A549 (cell line): ENCODE measurements at regions not wholly inside any gene's neighbourhood (a gene's known extent, or its start where the extent isn't known, plus 50 kb on each side); places are given as distances from the start of the nearest gene placed in this dataset.

Experiments
- ATAC-seq, 2 experiments: fragments of 200-7000 bp in 1 of 2; fragments of >200 bp in 1 of 2; cut with Nextera tagmentation in 1 of 2; cut with Tn5 transposase in 1 of 2; 3 replicates each; pipeline versions ENCODE4 v1.8.0 to v1.9.1; 2018 to 2020; ENCODE audit warnings: mild to moderate bottlenecking in 1 of 2, moderate library complexity in 1 of 2
- CTCF ChIA-PET: fragments of 300-600 bp; sonication (Branson Sonifier 250); formaldehyde crosslinking; extraction: SDS; loops from one replicate; lab custom pipeline; 2021; ENCODE audit warnings: antibody characterized with exemption, inconsistent platforms; lab: Yijun Ruan, JAX
- POLR2A ChIA-PET: fragments of 350-600 bp; formaldehyde crosslinking; extraction: SDS; loops from one replicate; lab custom pipeline; 2021; ENCODE audit warnings: antibody characterized with exemption, inconsistent platforms; lab: Yijun Ruan, JAX
- DNase-seq, 2 experiments: peaks; one replicate each; pipeline versions ENCODE4 v3.0.0 to v3.0.0-alpha.2; 2011 to 2016; ENCODE audit warnings: low read depth in 1 of 2, low spot score in 1 of 2
- FAIRE-seq: peaks from 2 replicates; lab custom pipeline; 2011; peaks lifted over from hg19 to GRCh38; lab: Jason Lieb, UNC
- H3K27ac ChIP-seq, 2 experiments: fragments of >200 bp; sonication (Bioruptor Twin); formaldehyde crosslinking; 3 replicates each; pipeline ENCODE4 v1.5.1; 2016 to 2017
- H3K4me1 ChIP-seq: fragments of >200 bp; sonication (Bioruptor Twin); formaldehyde crosslinking; 3 replicates; pipeline ENCODE4 v1.6.1; 2016
- H3K4me2 ChIP-seq: fragments of >200 bp; sonication (Bioruptor Twin); formaldehyde crosslinking; 3 replicates; pipeline ENCODE4 v1.6.1; 2016
- H3K4me3 ChIP-seq: fragments of >200 bp; sonication (Bioruptor Twin); formaldehyde crosslinking; 3 replicates; pipeline ENCODE4 v1.5.1; 2016
- H3K9me3 ChIP-seq: fragments of >200 bp; sonication (Bioruptor Twin); formaldehyde crosslinking; 3 replicates; pipeline ENCODE4 v1.6.1; 2016
- CBX2 ChIP-seq: fragments of 200-600 bp; sonication (generic); IDR thresholded peaks from 2 replicates; pipeline ENCODE4 v1.6.1; 2016; ENCODE audit warnings: low read depth, mild to moderate bottlenecking, borderline replicate concordance
- CEBPB ChIP-seq, 2 experiments: fragments of >200 bp in 1 of 2; sonication (Bioruptor Twin) in 1 of 2; formaldehyde crosslinking in 1 of 2; IDR thresholded peaks; 2 replicates each; pipeline ENCODE4 v1.6.1; 2012 to 2016
- ESRRA ChIP-seq: fragments of 150-350 bp; IDR thresholded peaks from 2 replicates; pipeline ENCODE4 v1.6.1; 2014; ENCODE audit warnings: mild to moderate bottlenecking, low read length, borderline replicate concordance
- FOSB ChIP-seq: fragments of 250-450 bp; sonication (Bioruptor Pico); IDR thresholded peaks from 2 replicates; pipeline ENCODE4 v1.5.0; 2020; ENCODE audit warnings: mild to moderate bottlenecking, moderate library complexity
- FOSL2 ChIP-seq, 2 experiments: fragments of 450-650 bp in 1 of 2; fragments of >200 bp in 1 of 2; sonication (Bioruptor Twin) in 1 of 2; formaldehyde crosslinking; IDR thresholded peaks; 2 replicates each; pipeline versions ENCODE4 v1.5.0 to v1.6.1; 2016 to 2020; ENCODE audit warnings: mild to moderate bottlenecking in 1 of 2, moderate library complexity in 1 of 2
- HEYL ChIP-seq: fragments of 250-450 bp; sonication (Bioruptor Pico); IDR thresholded peaks from 2 replicates; pipeline ENCODE4 v1.8.0; 2021; ENCODE audit warnings: mild to moderate bottlenecking, moderate library complexity
- MAFK ChIP-seq: fragments of 450-650 bp; IDR thresholded peaks from 2 replicates; pipeline ENCODE4 v1.6.1; 2014; ENCODE audit not compliant: partially characterized antibody
- MAZ ChIP-seq: fragments of 150-350 bp; IDR thresholded peaks from 2 replicates; pipeline ENCODE4 v1.6.1; 2014; ENCODE audit warnings: antibody characterized with exemption, low read depth, low read length, borderline replicate concordance
- PHF8 ChIP-seq: fragments of 200-600 bp; sonication (generic); IDR thresholded peaks from 2 replicates; pipeline ENCODE4 v1.6.1; 2016; ENCODE audit warnings: low read depth, mild to moderate bottlenecking, antibody characterized with exemption, moderate library complexity, borderline replicate concordance
- POLR2AphosphoS2 ChIP-seq: conservative IDR thresholded peaks from 2 replicates; pipeline ENCODE4 v1.6.1; 2012; ENCODE audit warnings: low read length, improper control_type of control experiment, inconsistent platforms
- RAD21 ChIP-seq, 2 experiments: fragments of >200 bp in 1 of 2; sonication (Bioruptor Twin) in 1 of 2; formaldehyde crosslinking in 1 of 2; IDR thresholded peaks in 1 of 2; conservative IDR thresholded peaks in 1 of 2; 2 replicates in 1 of 2; 3 replicates in 1 of 2; pipeline ENCODE4 v1.6.1; 2012 to 2018; ENCODE audit warnings: inconsistent platforms in 1 of 2
- RARB ChIP-seq: fragments of 250-450 bp; sonication (Bioruptor Pico); IDR thresholded peaks from 2 replicates; pipeline ENCODE4 v1.8.0; 2021; ENCODE audit warnings: mild to moderate bottlenecking, moderate library complexity
- RCOR1 ChIP-seq: fragments of 150-350 bp; IDR thresholded peaks from 2 replicates; pipeline ENCODE4 v1.6.1; 2014; ENCODE audit warnings: antibody characterized with exemption, low read length, low read depth
- SMC3 ChIP-seq: fragments of >200 bp; sonication (Bioruptor Twin); formaldehyde crosslinking; IDR thresholded peaks from 3 replicates; pipeline ENCODE4 v1.6.1; 2018; ENCODE audit warnings: inconsistent platforms
- SREBF2 ChIP-seq: fragments of 450-650 bp; IDR thresholded peaks from 2 replicates; pipeline ENCODE4 v1.6.1; 2014; ENCODE audit warnings: mild to moderate bottlenecking, moderate library complexity
- TFCP2L1 ChIP-seq: fragments of 250-450 bp; sonication (Bioruptor Pico); IDR thresholded peaks from 2 replicates; pipeline ENCODE4 v1.5.0; 2021; ENCODE audit warnings: mild to moderate bottlenecking
- TP53 ChIP-seq: fragments of 250-450 bp; sonication (Bioruptor Pico); IDR thresholded peaks from 2 replicates; pipeline ENCODE4 v1.5.0; 2021; ENCODE audit warnings: mild to moderate bottlenecking, moderate library complexity
- ZNF302 ChIP-seq: fragments of 250-450 bp; sonication (Bioruptor Pico); IDR thresholded peaks from 2 replicates; pipeline ENCODE4 v1.9.0; 2021; ENCODE audit warnings: inconsistent platforms, mild to moderate bottlenecking, moderate library complexity
- WGBS: methylation state at CpG from one replicate; pipeline ENCODE4 v1.1.6; 2017; ENCODE audit errors: missing lambda C conversion rate; 5-methylcytosine and 5-hydroxymethylcytosine counted together
- TF ChIP-seq, protein P1 (sequence below): fragments of >200 bp; sonication (Bioruptor Twin); formaldehyde crosslinking; IDR thresholded peaks from 3 replicates; pipeline ENCODE4 v1.5.1; 2016
- TF ChIP-seq, protein P2 (sequence below): IDR thresholded peaks from 2 replicates; pipeline ENCODE4 v1.6.1; 2012; ENCODE audit warnings: low read depth, borderline replicate concordance
- TF ChIP-seq, protein P3 (sequence below): fragments of 250-450 bp; sonication (Bioruptor Pico); IDR thresholded peaks from 2 replicates; pipeline ENCODE4 v1.5.0; 2021; ENCODE audit warnings: mild to moderate bottlenecking, moderate library complexity, borderline replicate concordance
- TF ChIP-seq, protein P4 (sequence below): fragments of >200 bp; sonication (Bioruptor Twin); formaldehyde crosslinking; IDR thresholded peaks from 2 replicates; pipeline ENCODE4 v1.6.1; 2016
- TF ChIP-seq, protein P5 (sequence below): IDR thresholded peaks from 2 replicates; pipeline ENCODE4 v1.6.1; 2012
- TF ChIP-seq, protein P6 (sequence below): fragments of 200-600 bp; sonication (generic); IDR thresholded peaks from 2 replicates; pipeline ENCODE4 v1.6.1; 2016; ENCODE audit warnings: antibody characterized with exemption, mild to moderate bottlenecking, moderate library complexity

DNA sequence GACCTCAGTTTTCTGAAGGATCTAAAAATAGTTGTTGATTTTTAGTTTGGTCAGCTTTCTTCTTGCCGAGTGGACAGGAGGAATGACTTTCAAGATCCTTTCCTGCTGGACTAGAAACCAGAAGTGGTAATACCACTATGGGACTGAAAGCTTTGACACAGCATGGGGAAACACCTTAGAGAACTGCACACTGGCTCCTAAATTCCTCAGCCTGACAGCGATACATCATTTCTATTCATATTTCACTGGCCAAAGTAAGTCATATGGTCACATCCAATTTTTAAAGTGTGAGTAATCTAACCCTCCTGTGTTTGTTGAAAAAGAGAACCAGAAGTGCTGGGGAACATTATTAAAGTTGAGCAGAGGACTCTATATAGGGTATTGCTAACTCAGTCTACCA lies 244.7 kb upstream of the MMADHC start:
- DNase-seq = no peak
- FAIRE-seq = no peak
- Histone ChIP-seq H3K27ac (no peak overlapping the region), H3K4me2 (no peak overlapping the region), H3K9me3 (peaks cover 3% of the 10 kb centered on the region; the same call in 1 of the 3 replicates), H3K4me3 (no peak overlapping the region), H3K4me1 (peaks cover 6% of the 10 kb centered on the region; the same call in 2 of the 3 replicates)
- WGBS = 93% methylated on average over 2 of the region's 2 CpGs
- ChIA-PET POLR2A (no interaction called here), CTCF (no interaction called here)
- no peak for ATAC-seq
- TF ChIP-seq TP53 (CRISPR knock-in tag) = no peak
- no peak for TF ChIP-seq POLR2AphosphoS2
- TF ChIP-seq SREBF2 = no peak
- TF ChIP-seq RARB (CRISPR knock-in tag) = no peak
- TF ChIP-seq MAZ = no peak

DNA sequence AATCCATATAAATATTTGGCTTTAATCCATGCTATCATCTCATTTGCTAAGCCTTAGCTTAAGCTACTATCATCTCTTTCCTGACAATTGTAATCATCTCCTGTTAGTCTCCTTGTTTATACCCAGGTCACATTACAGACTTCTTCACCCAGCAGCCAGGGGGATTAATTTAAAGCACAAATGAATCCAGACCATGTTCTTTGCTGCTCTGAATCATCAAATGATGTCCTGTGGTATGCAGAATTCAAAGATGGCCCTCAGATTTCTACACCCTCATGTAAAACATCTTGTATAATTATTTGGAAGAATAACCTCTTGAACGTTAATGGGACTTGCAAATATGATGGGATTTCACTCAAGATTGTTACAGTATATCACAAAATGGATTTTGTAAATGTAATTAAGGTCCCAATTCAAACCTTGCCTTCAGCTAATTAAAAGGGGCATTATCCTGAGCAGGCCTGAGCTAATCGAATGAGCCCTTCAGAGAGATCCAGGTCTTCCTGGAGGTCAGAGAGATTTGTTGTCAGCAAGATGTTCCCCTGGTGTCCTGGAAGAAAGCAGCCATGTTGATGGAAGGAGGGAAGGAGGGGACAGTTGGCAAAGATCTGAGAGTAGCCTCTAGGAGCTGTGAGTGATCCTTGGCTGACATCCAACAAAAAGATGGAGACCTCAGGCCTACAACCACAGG lies 241.1 kb upstream of the MMADHC start:
- TF ChIP-seq, protein P1, sequence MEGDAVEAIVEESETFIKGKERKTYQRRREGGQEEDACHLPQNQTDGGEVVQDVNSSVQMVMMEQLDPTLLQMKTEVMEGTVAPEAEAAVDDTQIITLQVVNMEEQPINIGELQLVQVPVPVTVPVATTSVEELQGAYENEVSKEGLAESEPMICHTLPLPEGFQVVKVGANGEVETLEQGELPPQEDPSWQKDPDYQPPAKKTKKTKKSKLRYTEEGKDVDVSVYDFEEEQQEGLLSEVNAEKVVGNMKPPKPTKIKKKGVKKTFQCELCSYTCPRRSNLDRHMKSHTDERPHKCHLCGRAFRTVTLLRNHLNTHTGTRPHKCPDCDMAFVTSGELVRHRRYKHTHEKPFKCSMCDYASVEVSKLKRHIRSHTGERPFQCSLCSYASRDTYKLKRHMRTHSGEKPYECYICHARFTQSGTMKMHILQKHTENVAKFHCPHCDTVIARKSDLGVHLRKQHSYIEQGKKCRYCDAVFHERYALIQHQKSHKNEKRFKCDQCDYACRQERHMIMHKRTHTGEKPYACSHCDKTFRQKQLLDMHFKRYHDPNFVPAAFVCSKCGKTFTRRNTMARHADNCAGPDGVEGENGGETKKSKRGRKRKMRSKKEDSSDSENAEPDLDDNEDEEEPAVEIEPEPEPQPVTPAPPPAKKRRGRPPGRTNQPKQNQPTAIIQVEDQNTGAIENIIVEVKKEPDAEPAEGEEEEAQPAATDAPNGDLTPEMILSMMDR = no peak
- no peak for TF ChIP-seq FOSB
- TF ChIP-seq CBX2 = no peak
- TF ChIP-seq ESRRA = no peak
- TF ChIP-seq, protein P2, sequence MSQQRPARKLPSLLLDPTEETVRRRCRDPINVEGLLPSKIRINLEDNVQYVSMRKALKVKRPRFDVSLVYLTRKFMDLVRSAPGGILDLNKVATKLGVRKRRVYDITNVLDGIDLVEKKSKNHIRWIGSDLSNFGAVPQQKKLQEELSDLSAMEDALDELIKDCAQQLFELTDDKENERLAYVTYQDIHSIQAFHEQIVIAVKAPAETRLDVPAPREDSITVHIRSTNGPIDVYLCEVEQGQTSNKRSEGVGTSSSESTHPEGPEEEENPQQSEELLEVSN = no peak
- TF ChIP-seq, protein P3, sequence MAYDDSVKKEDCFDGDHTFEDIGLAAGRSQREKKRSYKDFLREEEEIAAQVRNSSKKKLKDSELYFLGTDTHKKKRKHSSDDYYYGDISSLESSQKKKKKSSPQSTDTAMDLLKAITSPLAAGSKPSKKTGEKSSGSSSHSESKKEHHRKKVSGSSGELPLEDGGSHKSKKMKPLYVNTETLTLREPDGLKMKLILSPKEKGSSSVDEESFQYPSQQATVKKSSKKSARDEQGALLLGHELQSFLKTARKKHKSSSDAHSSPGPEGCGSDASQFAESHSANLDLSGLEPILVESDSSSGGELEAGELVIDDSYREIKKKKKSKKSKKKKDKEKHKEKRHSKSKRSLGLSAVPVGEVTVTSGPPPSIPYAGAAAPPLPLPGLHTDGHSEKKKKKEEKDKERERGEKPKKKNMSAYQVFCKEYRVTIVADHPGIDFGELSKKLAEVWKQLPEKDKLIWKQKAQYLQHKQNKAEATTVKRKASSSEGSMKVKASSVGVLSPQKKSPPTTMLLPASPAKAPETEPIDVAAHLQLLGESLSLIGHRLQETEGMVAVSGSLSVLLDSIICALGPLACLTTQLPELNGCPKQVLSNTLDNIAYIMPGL = no peak
- no peak for TF ChIP-seq HEYL (CRISPR knock-in tag)
- TF ChIP-seq FOSL2 (IDR thresholded peaks at IDR 0.05) = no peak
- no peak for TF ChIP-seq FOSL2 (CRISPR knock-in tag; IDR thresholded peaks at IDR 0.05)
- TF ChIP-seq, protein P4, sequence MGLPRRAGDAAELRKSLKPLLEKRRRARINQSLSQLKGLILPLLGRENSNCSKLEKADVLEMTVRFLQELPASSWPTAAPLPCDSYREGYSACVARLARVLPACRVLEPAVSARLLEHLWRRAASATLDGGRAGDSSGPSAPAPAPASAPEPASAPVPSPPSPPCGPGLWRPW = no peak
- TF ChIP-seq ZNF302 = no peak
- TF ChIP-seq RAD21 (conservative IDR thresholded peaks at IDR 0.05 in 1 of 2, IDR thresholded peaks at IDR 0.05 in 1 of 2) = no peak
- TF ChIP-seq RCOR1 = no peak
- no peak for TF ChIP-seq PHF8
- no peak for TF ChIP-seq MAFK
- TF ChIP-seq CEBPB (IDR thresholded peaks at IDR 0.05) = no peak
- TF ChIP-seq, protein P5, sequence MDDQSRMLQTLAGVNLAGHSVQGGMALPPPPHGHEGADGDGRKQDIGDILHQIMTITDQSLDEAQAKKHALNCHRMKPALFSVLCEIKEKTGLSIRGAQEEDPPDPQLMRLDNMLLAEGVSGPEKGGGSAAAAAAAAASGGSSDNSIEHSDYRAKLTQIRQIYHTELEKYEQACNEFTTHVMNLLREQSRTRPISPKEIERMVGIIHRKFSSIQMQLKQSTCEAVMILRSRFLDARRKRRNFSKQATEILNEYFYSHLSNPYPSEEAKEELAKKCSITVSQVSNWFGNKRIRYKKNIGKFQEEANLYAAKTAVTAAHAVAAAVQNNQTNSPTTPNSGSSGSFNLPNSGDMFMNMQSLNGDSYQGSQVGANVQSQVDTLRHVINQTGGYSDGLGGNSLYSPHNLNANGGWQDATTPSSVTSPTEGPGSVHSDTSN = no peak
- TF ChIP-seq TFCP2L1 (CRISPR knock-in tag) = no peak
- TF ChIP-seq, protein P6, sequence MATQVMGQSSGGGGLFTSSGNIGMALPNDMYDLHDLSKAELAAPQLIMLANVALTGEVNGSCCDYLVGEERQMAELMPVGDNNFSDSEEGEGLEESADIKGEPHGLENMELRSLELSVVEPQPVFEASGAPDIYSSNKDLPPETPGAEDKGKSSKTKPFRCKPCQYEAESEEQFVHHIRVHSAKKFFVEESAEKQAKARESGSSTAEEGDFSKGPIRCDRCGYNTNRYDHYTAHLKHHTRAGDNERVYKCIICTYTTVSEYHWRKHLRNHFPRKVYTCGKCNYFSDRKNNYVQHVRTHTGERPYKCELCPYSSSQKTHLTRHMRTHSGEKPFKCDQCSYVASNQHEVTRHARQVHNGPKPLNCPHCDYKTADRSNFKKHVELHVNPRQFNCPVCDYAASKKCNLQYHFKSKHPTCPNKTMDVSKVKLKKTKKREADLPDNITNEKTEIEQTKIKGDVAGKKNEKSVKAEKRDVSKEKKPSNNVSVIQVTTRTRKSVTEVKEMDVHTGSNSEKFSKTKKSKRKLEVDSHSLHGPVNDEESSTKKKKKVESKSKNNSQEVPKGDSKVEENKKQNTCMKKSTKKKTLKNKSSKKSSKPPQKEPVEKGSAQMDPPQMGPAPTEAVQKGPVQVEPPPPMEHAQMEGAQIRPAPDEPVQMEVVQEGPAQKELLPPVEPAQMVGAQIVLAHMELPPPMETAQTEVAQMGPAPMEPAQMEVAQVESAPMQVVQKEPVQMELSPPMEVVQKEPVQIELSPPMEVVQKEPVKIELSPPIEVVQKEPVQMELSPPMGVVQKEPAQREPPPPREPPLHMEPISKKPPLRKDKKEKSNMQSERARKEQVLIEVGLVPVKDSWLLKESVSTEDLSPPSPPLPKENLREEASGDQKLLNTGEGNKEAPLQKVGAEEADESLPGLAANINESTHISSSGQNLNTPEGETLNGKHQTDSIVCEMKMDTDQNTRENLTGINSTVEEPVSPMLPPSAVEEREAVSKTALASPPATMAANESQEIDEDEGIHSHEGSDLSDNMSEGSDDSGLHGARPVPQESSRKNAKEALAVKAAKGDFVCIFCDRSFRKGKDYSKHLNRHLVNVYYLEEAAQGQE = no peak
- TF ChIP-seq SMC3 = no peak
- no peak for TF ChIP-seq RARB (CRISPR knock-in tag)
- Histone ChIP-seq H3K4me3 (no peak overlapping the region), H3K9me3 (no peaks in the 10 kb centered on the region), H3K4me2 (no peak overlapping the region), H3K4me1 (peaks cover 6% of the 10 kb centered on the region; the same call in 2 of the 3 replicates), H3K27ac (no peak overlapping the region)
- ATAC-seq (no peak), DNase-seq (no peak), FAIRE-seq (no peak)
- WGBS = 94% methylated on average over 2 of the region's 2 CpGs
- ChIA-PET CTCF (interaction anchor here (1.2 kb wide), 1 partner anchor 23 kb away, joined by 3 read pairs; no protein-coding TSS in a partner anchor), POLR2A (no interaction called here)
